CD4-positive, alpha-beta T cell (primary cell): ENCODE measurements at regions not wholly inside any gene's neighbourhood (a gene's known extent, or its start where the extent isn't known, plus 50 kb on each side); places are given as distances from the start of the nearest gene placed in this dataset.

Source experiments
- ATAC-seq: fragments of 200-7000 bp; cut with Tn5 transposase; one replicate; pipeline ENCODE4 v1.10.0; 2022; ENCODE audit warnings: mild to moderate bottlenecking; ENCODE audit not compliant: poor library complexity
- CTCF ChIA-PET: fragments of 350-600 bp; sonication (Branson Sonifier 250); formaldehyde crosslinking; loops from one replicate; lab custom pipeline; 2021; ENCODE audit warnings: antibody characterized with exemption, inconsistent platforms; lab: Charles Lee
- POLR2A ChIA-PET: fragments of 350-600 bp; sonication (Branson Sonifier 250); formaldehyde crosslinking; loops from one replicate; lab custom pipeline; 2021; ENCODE audit warnings: antibody characterized with exemption, inconsistent platforms; lab: Charles Lee
- DNase-seq, 14 experiments: peaks; one replicate each; pipeline ENCODE4 v3.0.0-alpha.2; 2013 to 2020; ENCODE audit warnings: mixed read lengths in 2 of 14
- H3K27ac ChIP-seq, 2 donors: one replicate each; pipeline versions ENCODE4 v1.5.1 to v1.7.0; 2013; ENCODE audit warnings: low read length in 2 of 2, low read depth in 1 of 2, mild to moderate bottlenecking in 1 of 2
- H3K27me3 ChIP-seq, 2 experiments: 1 replicate in 1 of 2; 2 replicates in 1 of 2; pipeline versions ENCODE4 v1.6.1 to v1.7.0; 2013; ENCODE audit warnings: low read length in 2 of 2, control low read depth in 1 of 2, mild to moderate bottlenecking in 1 of 2, moderate library complexity in 1 of 2; ENCODE audit not compliant: insufficient read depth in 2 of 2, control insufficient read depth in 1 of 2
- H3K36me3 ChIP-seq: one replicate; pipeline ENCODE4 v1.6.1; 2013; ENCODE audit warnings: low read length, control low read depth; ENCODE audit not compliant: insufficient read depth
- H3K4me1 ChIP-seq: one replicate; pipeline ENCODE4 v1.6.1; 2013; ENCODE audit warnings: low read length, control low read depth; ENCODE audit not compliant: insufficient read depth
- H3K4me3 ChIP-seq: one replicate; pipeline ENCODE4 v1.5.1; 2013; ENCODE audit warnings: mild to moderate bottlenecking, low read length, moderate library complexity
- H3K9me3 ChIP-seq, 2 experiments: 1 replicate in 1 of 2; 2 replicates in 1 of 2; pipeline versions ENCODE4 v1.6.1 to v1.7.0; 2013; ENCODE audit warnings: low read length in 2 of 2, mild to moderate bottlenecking in 2 of 2, control low read depth in 1 of 2, moderate library complexity in 1 of 2; ENCODE audit not compliant: control insufficient read depth in 1 of 2, insufficient read depth in 1 of 2
- H3K27ac Mint-ChIP-seq: one replicate; pipeline ENCODE4 v1.8.0; 2020; ENCODE audit warnings: mixed read lengths
- H3K27me3 Mint-ChIP-seq: one replicate; pipeline ENCODE4 v1.8.0; 2021; ENCODE audit warnings: mixed read lengths
- H3K36me3 Mint-ChIP-seq: one replicate; pipeline ENCODE4 v1.8.0; 2021; ENCODE audit warnings: low read depth, mixed read lengths
- H3K4me1 Mint-ChIP-seq: one replicate; pipeline ENCODE4 v1.8.0; 2021; ENCODE audit warnings: low read depth, mixed read lengths
- H3K4me3 Mint-ChIP-seq: one replicate; pipeline ENCODE4 v1.8.0; 2020; ENCODE audit warnings: mild to moderate bottlenecking, mixed read lengths
- H3K9me3 Mint-ChIP-seq: one replicate; pipeline ENCODE4 v1.8.0; 2020; ENCODE audit warnings: mixed read lengths
- CTCF ChIP-seq: fragments of 200-600 bp; IDR thresholded peaks from one replicate; pipeline ENCODE4 v1.8.0; 2022; ENCODE audit warnings: antibody characterized with exemption, mild to moderate bottlenecking
- intact Hi-C, 2 experiments: fragments of 100-400 bp; cut with DNase I in 1 of 2; cut with micrococcal nuclease in 1 of 2; formaldehyde crosslinking; loops; one replicate each; pipeline versions ENCODE4 v1.15.1 to v1.9.0; 2023 to 2025; cut with DNase I, micrococcal nuclease

- Mint-ChIP-seq H3K27ac (no peak overlapping the region), H3K9me3 (no peaks in the 10 kb centered on the region), H3K4me3 (no peak overlapping the region), H3K4me1 (no peaks in the 10 kb centered on the region), H3K27me3 (peaks cover 70% of the 10 kb centered on the region), H3K36me3 (no peaks in the 10 kb centered on the region)
- no peak overlapping the region for H3K27ac ChIP-seq
- H3K9me3 ChIP-seq: peaks cover 0 to 25% of the 10 kb centered on the region in 2 experiments
- H3K36me3 ChIP-seq: no peaks in the 10 kb centered on the region
- POLR2A ChIA-PET: no interaction called here
- intact Hi-C loops: loop anchor here in 1 of 2 experiments (5.0 kb wide), 1 partner anchor 340 kb away; no protein-coding TSS in a partner anchor
- no peak for ATAC-seq
- no peak for DNase-seq
- H3K27me3 ChIP-seq: peaks cover 24 to 27% of the 10 kb centered on the region in 2 experiments
- no peak for TF ChIP-seq CTCF
- H3K4me3 ChIP-seq: no peak overlapping the region
- peaks cover 9% of the 10 kb centered on the region for H3K4me1 ChIP-seq
- CTCF ChIA-PET: interaction anchor here (1.1 kb wide), 1 partner anchor 697 kb away, joined by 3 read pairs; no protein-coding TSS in a partner anchor
These were observed 266.7 kb downstream of the NSG2 start for GRCh38 chr5:174312270-174312617.

DNA sequence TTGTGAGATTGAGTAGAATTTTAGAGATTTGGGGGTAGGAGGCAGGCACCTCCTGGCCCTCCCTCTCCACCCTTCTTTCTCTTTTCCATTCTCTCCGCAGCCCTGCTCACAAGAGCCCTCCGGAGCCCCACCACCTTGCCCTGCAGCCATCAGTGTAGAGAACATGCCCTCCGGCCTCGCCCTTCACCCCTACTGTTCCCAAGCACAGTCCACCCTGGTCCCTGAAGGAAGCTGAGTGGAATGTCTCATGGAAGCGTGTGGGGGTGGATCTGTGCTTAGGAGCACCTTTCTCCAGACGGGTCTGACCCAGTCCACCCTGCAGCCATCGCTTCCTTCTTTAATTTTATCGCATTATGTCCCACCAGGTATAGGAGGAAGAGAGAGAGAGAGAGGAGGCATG lies 267.1 kb downstream of the NSG2 start:
- DNase-seq (no peak), ATAC-seq (no peak)
- Mint-ChIP-seq H3K9me3 (no peaks in the 10 kb centered on the region), H3K4me3 (no peak overlapping the region), H3K4me1 (no peaks in the 10 kb centered on the region), H3K27me3 (peaks cover 69% of the 10 kb centered on the region), H3K27ac (no peak overlapping the region), H3K36me3 (no peaks in the 10 kb centered on the region)
- POLR2A ChIA-PET: no interaction called here
- intact Hi-C loops: loop anchor here in 1 of 2 experiments (5.0 kb wide), 1 partner anchor 340 kb away; no protein-coding TSS in a partner anchor
- no peak for TF ChIP-seq CTCF
- Histone ChIP-seq H3K36me3 (no peaks in the 10 kb centered on the region), H3K4me3 (no peak overlapping the region), H3K4me1 (peaks cover 9% of the 10 kb centered on the region), H3K9me3 (peaks cover 0 to 26% of the 10 kb centered on the region in 2 experiments), H3K27ac (no peak overlapping the region), H3K27me3 (peaks cover 24 to 27% of the 10 kb centered on the region in 2 experiments)
- CTCF ChIA-PET: no interaction called here

DNA sequence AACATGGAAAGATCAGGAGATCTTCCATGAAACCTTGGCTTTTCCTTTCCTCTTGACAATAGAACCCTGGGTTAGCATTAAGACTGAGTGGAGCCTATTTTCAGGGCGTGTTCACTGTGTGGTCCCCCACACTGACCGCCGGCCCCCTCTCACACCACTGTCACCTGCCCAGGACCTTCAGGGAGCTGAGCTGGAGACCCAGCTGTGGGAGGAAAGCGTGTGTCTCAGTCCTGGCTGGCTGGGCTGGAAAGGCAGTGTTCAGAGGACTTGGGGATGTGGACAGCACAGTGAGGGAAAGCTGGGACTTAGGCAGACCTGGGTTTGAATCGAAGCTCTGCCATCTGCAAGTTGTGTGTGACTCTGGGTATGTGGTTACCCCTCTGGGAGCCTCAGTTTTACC lies 268.1 kb downstream of the NSG2 start:
- peaks cover 9% of the 10 kb centered on the region for H3K4me1 ChIP-seq
- H3K4me3 ChIP-seq: no peak overlapping the region
- no peak overlapping the region for H3K27ac ChIP-seq
- peaks cover 24 to 27% of the 10 kb centered on the region in 2 experiments for H3K27me3 ChIP-seq
- DNase-seq (no peak), ATAC-seq (no peak)
- CTCF ChIA-PET: interaction anchor here (0.6 kb wide), 1 partner anchor 504 kb away, joined by 3 read pairs; no protein-coding TSS in a partner anchor
- POLR2A ChIA-PET: no interaction called here
- no peaks in the 10 kb centered on the region for H3K36me3 Mint-ChIP-seq
- H3K27ac Mint-ChIP-seq: no peak overlapping the region
- H3K36me3 ChIP-seq: no peaks in the 10 kb centered on the region
- H3K9me3 Mint-ChIP-seq: no peaks in the 10 kb centered on the region
- H3K9me3 ChIP-seq: peaks cover 0 to 26% of the 10 kb centered on the region in 2 experiments
- H3K4me1 Mint-ChIP-seq: no peaks in the 10 kb centered on the region
- H3K4me3 Mint-ChIP-seq: no peak overlapping the region
- TF ChIP-seq CTCF: no peak
- intact Hi-C loops: loop anchor here in 1 of 2 experiments (5.0 kb wide), 1 partner anchor 341 kb away; no protein-coding TSS in a partner anchor
- peaks cover 60% of the 10 kb centered on the region for H3K27me3 Mint-ChIP-seq
